B cell (primary cell): ENCODE measurements at regions not wholly inside any gene's neighbourhood (a gene's known extent, or its start where the extent isn't known, plus 50 kb on each side); places are given as distances from the start of the nearest gene placed in this dataset.

Experiments
- CTCF ChIP-seq: fragments of 200-600 bp; IDR thresholded peaks from one replicate; pipeline ENCODE4 v1.8.0; 2022; ENCODE audit warnings: antibody characterized with exemption, mild to moderate bottlenecking
- EZH2 ChIP-seq: IDR thresholded peaks from 2 replicates; pipeline ENCODE4 v1.6.1; 2012; ENCODE audit warnings: borderline replicate concordance, low read depth, mild to moderate bottlenecking, moderate library complexity, low read length; ENCODE audit not compliant: insufficient read depth, poor library complexity, severe bottlenecking

GRCh38 chr2:138187221-138187620 lies 222.9 kb downstream of the HNMT start:
- no peak for TF ChIP-seq CTCF
- no peak for TF ChIP-seq EZH2
